GM18502 (cell line): ENCODE measurements at regions not wholly inside any gene's neighbourhood (a gene's known extent, or its start where the extent isn't known, plus 50 kb on each side); places are given as distances from the start of the nearest gene placed in this dataset.
"Not testable (repeated sequence)": the region's sequence is repeated elsewhere in the genome, so short reads cannot be mapped to it uniquely, and the experiment has no call there.

Experiments
- ATAC-seq: cut with Tn5 transposase; IDR thresholded peaks from one replicate; pipeline ENCODE4 v1.9.1; 2021; ENCODE audit warnings: mild to moderate bottlenecking; ENCODE audit not compliant: unreplicated experiment, poor library complexity

- ATAC-seq, result not testable (repeated sequence)
These were observed 119.1 kb upstream of the HSF2 start for GRCh38 chr6:122280105-122281021.

GRCh38 chr6:122283884-122284283, 115.6 kb upstream of the HSF2 start:
- no peak for ATAC-seq

GRCh38 chr6:122284848-122285247, 114.6 kb upstream of the HSF2 start:
- ATAC-seq, result no peak

- ATAC-seq, result no peak
These were observed 114.0 kb upstream of the HSF2 start for GRCh38 chr6:122285292-122285913.

DNA sequence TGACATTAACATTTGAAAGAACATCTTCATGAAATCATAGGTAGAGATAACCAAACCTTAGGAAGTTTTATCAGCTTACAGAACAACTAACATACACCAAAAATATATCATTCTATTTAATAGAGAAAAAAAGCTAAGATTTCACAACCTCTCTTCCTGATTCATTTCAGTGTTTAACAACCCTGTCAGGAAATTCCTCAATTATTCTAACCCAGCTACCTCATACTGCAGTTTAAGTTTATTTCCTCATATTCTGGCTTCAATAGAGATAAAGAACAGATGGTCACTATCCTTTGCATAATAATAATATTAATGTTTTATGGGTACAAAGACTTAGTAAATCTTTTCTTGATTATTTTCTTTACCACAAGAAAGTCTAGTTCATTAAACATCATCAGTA, 112.9 kb upstream of the HSF2 start:
- no peak for ATAC-seq

GRCh38 chr6:122289762-122290539, 109.5 kb upstream of the HSF2 start:
- no peak for ATAC-seq

DNA sequence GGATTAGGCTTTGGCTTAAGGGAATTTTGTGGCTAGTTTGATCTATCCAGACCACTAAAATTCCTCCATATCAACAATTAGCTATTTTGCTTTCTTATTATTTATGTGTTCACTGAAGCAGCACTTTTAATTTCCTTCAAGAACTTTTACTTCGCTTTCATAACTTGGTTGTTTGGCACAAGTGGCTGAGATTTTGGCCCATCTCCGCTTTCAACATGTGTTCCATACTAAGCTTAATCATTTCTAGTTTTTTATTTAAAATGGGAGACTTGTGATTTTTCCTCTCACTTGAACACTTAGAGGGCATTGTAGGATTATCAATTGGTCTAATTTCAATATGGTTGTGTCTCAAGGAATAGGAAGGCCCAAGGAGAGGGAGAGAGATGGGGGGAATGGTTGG, 102.4 kb upstream of the HSF2 start:
- ATAC-seq, result no peak

DNA sequence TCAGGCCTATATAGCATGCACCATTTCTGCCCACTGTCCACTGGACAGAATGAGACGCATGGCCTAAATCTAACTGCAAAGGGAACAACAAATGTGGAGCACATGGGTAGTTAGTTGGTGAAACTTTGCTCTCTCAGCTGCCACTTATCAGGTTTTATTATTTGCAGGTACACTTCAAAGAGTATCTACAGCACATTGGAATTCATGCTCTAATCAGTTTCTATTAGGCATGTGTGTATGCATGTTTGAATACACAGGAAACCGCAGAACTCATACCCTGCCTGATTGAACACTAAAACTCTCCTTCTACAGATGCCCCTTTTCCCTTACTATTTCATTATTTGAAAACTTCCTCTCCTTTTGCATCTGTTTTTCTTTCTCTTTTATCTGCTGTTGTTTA, 97.4 kb upstream of the HSF2 start:
- ATAC-seq, result no peak

- no peak for ATAC-seq
These were observed 91.9 kb upstream of the HSF2 start for GRCh38 chr6:122307577-122307976.

GRCh38 chr6:122308074-122308473, 91.4 kb upstream of the HSF2 start:
- ATAC-seq, result no peak

DNA sequence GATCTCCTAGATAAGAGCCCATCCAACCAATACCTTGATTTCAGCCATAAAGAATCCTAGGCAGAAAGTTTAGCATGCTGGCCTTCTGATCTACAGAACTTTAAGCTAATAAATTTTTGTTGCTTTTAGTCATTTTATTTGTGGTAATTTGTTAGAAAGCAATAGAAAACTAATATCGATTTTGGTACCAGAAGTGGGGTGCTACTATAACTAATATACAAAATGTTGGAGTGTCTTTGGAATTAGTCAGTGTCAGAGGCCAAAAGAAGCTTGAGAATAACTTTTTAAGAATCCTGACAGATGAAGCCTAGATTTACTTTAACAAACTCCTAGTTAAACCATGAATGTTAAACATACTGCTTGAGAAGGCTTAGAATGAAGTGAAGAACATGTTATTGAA, 83.6 kb upstream of the HSF2 start:
- no peak for ATAC-seq

- no peak for ATAC-seq
These were observed 76.6 kb upstream of the HSF2 start for GRCh38 chr6:122322824-122323223.

GRCh38 chr6:122323361-122323760, 76.1 kb upstream of the HSF2 start:
- no peak for ATAC-seq

GRCh38 chr6:122330315-122330714, 69.1 kb upstream of the HSF2 start:
- no peak for ATAC-seq

- ATAC-seq, result no peak
These were observed 61.8 kb upstream of the HSF2 start for GRCh38 chr6:122337645-122338044.

- ATAC-seq, result no peak
These were observed 59.8 kb upstream of the HSF2 start for GRCh38 chr6:122339661-122340060.

- ATAC-seq, result no peak
These were observed 52.2 kb upstream of the HSF2 start for GRCh38 chr6:122347280-122347679.

GRCh38 chr6:122347751-122348150, 51.7 kb upstream of the HSF2 start:
- ATAC-seq, result no peak
